Fibroblast of lung (primary cell): ENCODE measurements at regions not wholly inside any gene's neighbourhood (a gene's known extent, or its start where the extent isn't known, plus 50 kb on each side); places are given as distances from the start of the nearest gene placed in this dataset.
"Not testable (repeated sequence)": the region's sequence is repeated elsewhere in the genome, so short reads cannot be mapped to it uniquely, and the experiment has no call there.

Source experiments
- DNase-seq, 2 donors: peaks; one replicate each; pipeline versions ENCODE4 v3.0.0 to v3.0.0-alpha.2; 2010; ENCODE audit warnings: low read depth in 2 of 2
- H2AFZ ChIP-seq: 2 replicates; pipeline ENCODE4 v1.5.1; 2012; ENCODE audit warnings: low read length, control low read depth, inconsistent platforms
- H3K27ac ChIP-seq: 2 replicates; pipeline ENCODE4 v1.5.1; 2011; ENCODE audit warnings: low read length, control low read depth; ENCODE audit not compliant: insufficient read depth
- H3K27me3 ChIP-seq: 2 replicates; pipeline ENCODE4 v1.5.1; 2011; ENCODE audit warnings: mild to moderate bottlenecking, low read length; ENCODE audit not compliant: control insufficient read depth, insufficient read depth
- H3K36me3 ChIP-seq: 2 replicates; pipeline ENCODE4 v1.5.1; 2011; ENCODE audit warnings: low read length; ENCODE audit not compliant: control insufficient read depth, insufficient read depth
- H3K4me1 ChIP-seq: 2 replicates; pipeline ENCODE4 v1.5.1; 2011; ENCODE audit warnings: low read length; ENCODE audit not compliant: control insufficient read depth, insufficient read depth; ENCODE audit errors: extremely low read depth
- H3K4me2 ChIP-seq: 2 replicates; pipeline ENCODE4 v1.5.1; 2011; ENCODE audit warnings: low read length, control low read depth; ENCODE audit not compliant: insufficient read depth; ENCODE audit errors: extremely low read depth
- H3K4me3 ChIP-seq, 4 experiments: fragments of 200-600 bp in 1 of 4; sonication (generic) in 1 of 4; replicated peaks in 1 of 4; 2 replicates each; pipeline ENCODE4 v1.5.1; 2011 to 2016; ENCODE audit warnings: low read length in 4 of 4, low read depth in 3 of 4, mild to moderate bottlenecking in 3 of 4, control low read depth in 2 of 4, inconsistent platforms in 1 of 4, mixed read lengths in 1 of 4; ENCODE audit not compliant: insufficient read depth in 1 of 4; ENCODE audit errors: control extremely low read depth in 1 of 4
- H3K79me2 ChIP-seq: 2 replicates; pipeline ENCODE4 v1.5.1; 2012; ENCODE audit warnings: mild to moderate bottlenecking, low read length, inconsistent platforms; ENCODE audit not compliant: control insufficient read depth, insufficient read depth
- H3K9ac ChIP-seq: 2 replicates; pipeline ENCODE4 v1.5.1; 2011; ENCODE audit warnings: mild to moderate bottlenecking, low read length, control low read depth; ENCODE audit not compliant: insufficient read depth
- H3K9me3 ChIP-seq: 2 replicates; pipeline ENCODE4 v1.5.1; 2012; ENCODE audit warnings: low read depth, low read length; ENCODE audit not compliant: control insufficient read depth, insufficient read depth
- H4K20me1 ChIP-seq: 2 replicates; pipeline ENCODE4 v1.5.1; 2011; ENCODE audit warnings: low read length; ENCODE audit not compliant: control insufficient read depth, insufficient read depth; ENCODE audit errors: extremely low read depth
- CTCF ChIP-seq, 2 donors: IDR thresholded peaks in 1 of 2; conservative IDR thresholded peaks in 1 of 2; 1 replicate in 1 of 2; 2 replicates in 1 of 2; pipeline ENCODE4 v1.5.1; 2011 to 2012; ENCODE audit warnings: low read length in 2 of 2, control low read depth in 1 of 2, inconsistent platforms in 1 of 2, low read depth in 1 of 2, mild to moderate bottlenecking in 1 of 2
- EZH2 ChIP-seq: IDR thresholded peaks from 2 replicates; pipeline ENCODE4 v1.5.1; 2012; ENCODE audit warnings: low read length, control low read depth, mild to moderate bottlenecking; ENCODE audit errors: missing control alignments

GRCh38 chr3:550471-550870, 353.9 kb downstream of the CHL1 start:
- H3K4me1 ChIP-seq: no peaks in the 10 kb centered on the region

GRCh38 chr3:557972-558371, 361.4 kb downstream of the CHL1 start:
- TF ChIP-seq EZH2 (no peak), CTCF (conservative IDR thresholded peaks at IDR 0.05 in 1 of 2, IDR thresholded peaks at IDR 0.05 in 1 of 2; ENCODE audit: low read depth in 1 of 2, low read length in 2 of 2) (no peak)
- H3K27me3 ChIP-seq: no peaks in the 10 kb centered on the region
- H3K4me3 ChIP-seq: no peak overlapping the region
- H3K4me1 ChIP-seq: no peaks in the 10 kb centered on the region
- no peak overlapping the region for H3K27ac ChIP-seq
- no peaks in the 10 kb centered on the region for H4K20me1 ChIP-seq
- H3K36me3 ChIP-seq: no peaks in the 10 kb centered on the region
- DNase-seq: no peak
- no peaks in the 10 kb centered on the region for H3K9me3 ChIP-seq
- H3K79me2 ChIP-seq: no peaks in the 10 kb centered on the region
- H3K4me2 ChIP-seq: no peak overlapping the region
- no peak overlapping the region for H2AFZ ChIP-seq
- no peak overlapping the region for H3K9ac ChIP-seq

More at GRCh38 chr3:550471-550870, 353.9 kb downstream of the CHL1 start:
- no peak overlapping the region for H2AFZ ChIP-seq
- no peaks in the 10 kb centered on the region for H3K9me3 ChIP-seq
- no peak overlapping the region for H3K9ac ChIP-seq
- H3K27me3 ChIP-seq: no peaks in the 10 kb centered on the region
- no peak overlapping the region for H3K4me3 ChIP-seq
- no peaks in the 10 kb centered on the region for H4K20me1 ChIP-seq
- no peak for DNase-seq
- no peaks in the 10 kb centered on the region for H3K79me2 ChIP-seq
- TF ChIP-seq EZH2 (no peak), CTCF (conservative IDR thresholded peaks at IDR 0.05 in 1 of 2, IDR thresholded peaks at IDR 0.05 in 1 of 2; ENCODE audit: low read depth in 1 of 2, low read length in 2 of 2) (no peak)
- H3K27ac ChIP-seq: no peak overlapping the region
- H3K4me2 ChIP-seq: no peak overlapping the region
- no peaks in the 10 kb centered on the region for H3K36me3 ChIP-seq

DNA sequence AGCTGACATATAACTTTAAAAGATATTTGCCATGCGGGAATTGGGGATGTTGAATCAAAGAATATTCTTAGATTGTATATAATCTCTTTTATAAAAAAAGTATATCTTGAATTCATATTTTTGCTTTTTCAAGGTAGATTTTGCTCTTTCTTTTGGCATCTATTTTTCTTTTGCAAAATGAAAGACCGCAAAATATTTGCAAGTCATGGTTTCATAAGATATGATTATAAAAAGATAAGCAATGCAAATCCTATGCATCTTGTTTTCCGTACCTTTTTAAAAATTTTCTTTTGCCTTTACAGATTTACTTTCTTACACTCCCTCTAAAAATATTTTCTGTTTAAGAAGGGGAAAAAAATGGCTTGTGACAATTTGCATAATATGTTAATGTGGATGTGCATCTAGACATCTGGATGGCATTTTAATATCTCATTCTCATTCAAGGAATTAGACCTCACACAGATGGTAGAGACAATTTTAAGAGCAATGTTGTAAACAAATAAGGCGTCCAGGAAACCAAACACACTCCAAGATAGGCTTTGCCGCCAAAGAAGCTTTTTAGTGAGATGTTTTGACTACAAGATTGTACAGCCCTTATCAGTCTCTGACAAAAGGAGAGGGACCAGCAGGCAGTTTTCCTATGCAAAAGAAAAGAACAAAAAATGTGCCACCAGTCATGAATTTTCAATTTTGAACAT, 371.1 kb downstream of the CHL1 start:
- H3K4me1 ChIP-seq: no peaks in the 10 kb centered on the region
- H3K4me2 ChIP-seq: no peak overlapping the region
- H3K4me3 ChIP-seq: no peak overlapping the region
- H4K20me1 ChIP-seq: no peaks in the 10 kb centered on the region
- no peak overlapping the region for H2AFZ ChIP-seq
- DNase-seq: no peak
- H3K9me3 ChIP-seq: no peaks in the 10 kb centered on the region
- no peak overlapping the region for H3K27ac ChIP-seq
- no peaks in the 10 kb centered on the region for H3K36me3 ChIP-seq
- H3K79me2 ChIP-seq: no peaks in the 10 kb centered on the region
- H3K27me3 ChIP-seq: no peaks in the 10 kb centered on the region
- no peak for TF ChIP-seq CTCF (conservative IDR thresholded peaks at IDR 0.05 in 1 of 2, IDR thresholded peaks at IDR 0.05 in 1 of 2; ENCODE audit: low read depth in 1 of 2, low read length in 2 of 2)
- TF ChIP-seq EZH2: no peak
- no peak overlapping the region for H3K9ac ChIP-seq

DNA sequence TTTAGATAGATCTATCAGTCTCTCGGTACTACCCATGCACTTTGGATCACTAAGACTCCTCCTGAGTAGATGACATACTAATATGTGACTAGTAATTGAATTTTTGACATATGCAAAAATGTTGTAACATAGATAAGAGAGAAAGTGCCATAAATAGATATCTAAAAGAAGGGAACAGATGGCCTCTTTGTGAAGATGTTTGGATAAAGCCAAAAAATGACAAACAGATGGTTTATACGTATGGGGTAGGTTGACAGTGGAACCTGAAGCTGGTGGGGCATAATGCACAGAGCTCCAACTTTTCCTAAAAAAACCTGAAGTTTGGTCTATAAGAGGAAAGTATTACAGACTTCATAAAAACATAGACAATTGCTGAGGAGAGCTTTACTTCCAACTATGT, 383.0 kb downstream of the CHL1 start:
- not testable (repeated sequence) for H3K27ac ChIP-seq, H3K4me3 ChIP-seq, H2AFZ ChIP-seq, H4K20me1 ChIP-seq, H3K9ac ChIP-seq, H3K79me2 ChIP-seq, H3K9me3 ChIP-seq, H3K4me1 ChIP-seq, DNase-seq, H3K4me2 ChIP-seq, H3K36me3 ChIP-seq, H3K27me3 ChIP-seq

DNA sequence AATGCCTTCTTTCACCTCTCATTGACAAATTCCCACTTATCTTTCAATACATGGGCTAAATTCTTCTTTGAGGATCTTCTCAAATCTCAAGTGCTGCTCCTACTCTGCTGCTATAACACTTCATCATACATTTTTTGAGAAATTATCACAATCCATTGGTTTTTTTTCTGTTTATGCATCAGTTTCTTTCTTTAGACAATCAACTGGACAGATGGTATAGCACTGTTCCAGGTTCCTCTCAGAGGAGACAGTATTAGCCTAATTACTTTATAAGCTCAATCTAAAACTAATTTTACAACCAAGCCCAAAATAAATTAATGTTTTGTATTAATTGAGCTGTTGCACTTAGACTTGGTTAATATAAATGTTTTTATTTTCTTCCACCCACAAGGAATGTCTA, 392.5 kb downstream of the CHL1 start:
- H4K20me1 ChIP-seq: not testable (repeated sequence)

More for the DNA sequence above, 392.5 kb downstream of the CHL1 start:
- not testable (repeated sequence) for H3K36me3 ChIP-seq, H3K4me3 ChIP-seq, H3K27me3 ChIP-seq, H3K79me2 ChIP-seq, DNase-seq, H3K4me1 ChIP-seq, H3K4me2 ChIP-seq, H3K9me3 ChIP-seq, H3K27ac ChIP-seq, H3K9ac ChIP-seq, H2AFZ ChIP-seq
